ENCODE measurements at regions not wholly inside any gene's neighbourhood (a gene's known extent, or its start where the extent isn't known, plus 50 kb on each side); places are given as distances from the start of the nearest gene placed in this dataset.
A peak's percentile ranks its signal among the peaks of the same experiment; 100 is the strongest.
"Not testable (repeated sequence)": the region's sequence is repeated elsewhere in the genome, so short reads cannot be mapped to it uniquely, and the experiment has no call there.

DNA sequence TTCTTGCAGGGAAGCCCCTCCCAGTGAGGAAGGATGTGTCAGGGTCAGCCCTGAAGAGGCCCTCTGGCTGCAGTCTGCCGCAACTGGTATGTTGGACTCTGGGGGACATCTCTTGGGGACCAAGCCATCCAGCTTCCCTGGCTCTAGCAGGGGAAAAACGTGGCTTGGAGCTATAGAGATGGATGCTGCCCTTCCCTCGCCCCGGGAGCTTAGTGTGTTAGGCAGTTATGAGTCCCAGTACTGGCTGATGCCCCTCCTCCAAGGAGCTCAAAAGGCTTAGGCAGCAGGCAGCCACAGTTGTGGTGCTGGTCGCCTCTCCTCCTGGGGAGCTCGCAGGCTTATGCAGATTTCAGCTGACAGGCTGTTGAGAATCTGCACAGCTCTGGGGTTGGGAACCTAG lies 353.1 kb upstream of the GBE1 start:
- Histone ChIP-seq H3K4me3 (ENCODE audit: control insufficient read depth in 1 of 7, extremely low read depth in 1 of 7, insufficient read depth in 4 of 7, low read depth in 2 of 7, low read length in 6 of 7) (no peak overlapping the region), H3K36me3 (ENCODE audit: control insufficient read depth in 4 of 4, insufficient read depth in 4 of 4, low read length in 3 of 4) (no peaks in the 10 kb centered on the region), H3K9me3 (ENCODE audit: control extremely low read depth in 1 of 5, control insufficient read depth in 4 of 5, insufficient read depth in 2 of 5, low read depth in 1 of 5, low read length in 4 of 5) (peaks cover 0 to 7% (median 5%) of the 10 kb centered on the region in 5 experiments), H3K27ac (ENCODE audit: insufficient read depth in 1 of 2, low read depth in 1 of 2, low read length in 2 of 2, poor library complexity in 1 of 2, severe bottlenecking in 2 of 2) (no peak overlapping the region), H3K4me1 (ENCODE audit: control extremely low read depth in 1 of 4, control insufficient read depth in 4 of 4, insufficient read depth in 4 of 4, low read length in 3 of 4) (no peaks in the 10 kb centered on the region), H3K27me3 (replicated peaks in 2 of 5; ENCODE audit: control insufficient read depth in 4 of 5, insufficient read depth in 5 of 5, low read length in 4 of 5) (no peaks in the 10 kb centered on the region)
- WGBS (ENCODE audit: insufficient coverage): 100% methylated on average over 5 of the region's 6 CpGs
- ChIA-PET POLR2A (no interaction called here), CTCF (no interaction called here)
- no peak for DNase-seq

DNA sequence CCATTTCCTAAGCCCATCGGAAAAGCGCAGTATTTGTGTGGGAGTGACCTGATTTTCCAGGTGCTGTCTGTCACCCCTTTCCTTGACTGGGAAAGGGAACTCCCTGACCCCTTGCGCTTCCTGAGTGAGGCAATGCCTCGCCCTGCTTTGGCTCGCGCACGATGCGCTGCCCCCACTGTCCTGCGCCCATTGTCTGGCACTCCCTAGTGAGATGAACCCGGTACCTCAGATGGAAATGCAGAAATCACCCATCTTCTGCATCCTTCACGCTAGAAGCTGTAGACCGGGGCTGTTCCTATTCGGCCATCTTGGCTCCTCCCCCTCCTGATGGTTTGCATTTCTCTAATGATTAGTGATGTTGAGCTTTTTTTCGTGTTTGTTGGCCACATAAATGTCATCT lies 349.3 kb upstream of the GBE1 start:
- POLR2A ChIA-PET; H3K9me3 ChIP-seq (ENCODE audit: control extremely low read depth in 1 of 5, control insufficient read depth in 4 of 5, insufficient read depth in 2 of 5, low read depth in 1 of 5, low read length in 4 of 5); H3K27me3 ChIP-seq (replicated peaks in 2 of 5; ENCODE audit: control insufficient read depth in 4 of 5, insufficient read depth in 5 of 5, low read length in 4 of 5); H3K36me3 ChIP-seq (ENCODE audit: control insufficient read depth in 4 of 4, insufficient read depth in 4 of 4, low read length in 3 of 4); CTCF ChIA-PET; H3K4me1 ChIP-seq (ENCODE audit: control extremely low read depth in 1 of 4, control insufficient read depth in 4 of 4, insufficient read depth in 4 of 4, low read length in 3 of 4); H3K4me3 ChIP-seq (ENCODE audit: control insufficient read depth in 1 of 7, extremely low read depth in 1 of 7, insufficient read depth in 4 of 7, low read depth in 2 of 7, low read length in 6 of 7); H3K27ac ChIP-seq (ENCODE audit: insufficient read depth in 1 of 2, low read depth in 1 of 2, low read length in 2 of 2, poor library complexity in 1 of 2, severe bottlenecking in 2 of 2); DNase-seq: not testable (repeated sequence)
- 100% methylated on average over 11 of the region's 14 CpGs for WGBS (ENCODE audit: insufficient coverage)

DNA sequence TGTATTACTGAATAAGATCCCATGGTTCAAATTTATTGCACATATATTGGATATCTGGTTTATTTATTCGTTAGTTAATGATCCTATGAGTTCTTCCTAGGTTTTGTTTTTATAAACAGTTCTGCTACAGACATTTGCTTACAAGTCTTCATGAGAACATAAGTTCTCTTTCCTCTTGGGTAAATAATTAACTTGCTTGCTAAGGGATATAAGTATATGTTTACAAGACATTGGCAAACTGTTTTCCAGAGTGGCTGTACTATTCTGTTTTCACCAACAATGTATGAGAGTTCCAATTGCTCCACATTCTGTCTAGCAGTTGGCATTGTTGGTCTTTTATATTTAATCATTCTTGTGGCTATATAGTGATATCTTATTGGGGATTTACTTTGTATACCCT lies 341.8 kb upstream of the GBE1 start:
- no peaks in the 10 kb centered on the region for H3K36me3 ChIP-seq (ENCODE audit: control insufficient read depth in 4 of 4, insufficient read depth in 4 of 4, low read length in 3 of 4)
- POLR2A ChIA-PET: no interaction called here
- H3K27me3 ChIP-seq (replicated peaks in 2 of 5; ENCODE audit: control insufficient read depth in 4 of 5, insufficient read depth in 5 of 5, low read length in 4 of 5): no peaks in the 10 kb centered on the region
- no CpG with 5 or more reads among the region's 1 CpG for WGBS (ENCODE audit: insufficient coverage)
- DNase-seq: no peak
- CTCF ChIA-PET: no interaction called here
- H3K27ac ChIP-seq (ENCODE audit: insufficient read depth in 1 of 2, low read depth in 1 of 2, low read length in 2 of 2, poor library complexity in 1 of 2, severe bottlenecking in 2 of 2): no peak overlapping the region
- no peaks in the 10 kb centered on the region for H3K4me1 ChIP-seq (ENCODE audit: control extremely low read depth in 1 of 4, control insufficient read depth in 4 of 4, insufficient read depth in 4 of 4, low read length in 3 of 4)
- H3K4me3 ChIP-seq (ENCODE audit: control insufficient read depth in 1 of 7, extremely low read depth in 1 of 7, insufficient read depth in 4 of 7, low read depth in 2 of 7, low read length in 6 of 7): no peak overlapping the region
- H3K9me3 ChIP-seq (ENCODE audit: control extremely low read depth in 1 of 5, control insufficient read depth in 4 of 5, insufficient read depth in 2 of 5, low read depth in 1 of 5, low read length in 4 of 5): no peaks in the 10 kb centered on the region

DNA sequence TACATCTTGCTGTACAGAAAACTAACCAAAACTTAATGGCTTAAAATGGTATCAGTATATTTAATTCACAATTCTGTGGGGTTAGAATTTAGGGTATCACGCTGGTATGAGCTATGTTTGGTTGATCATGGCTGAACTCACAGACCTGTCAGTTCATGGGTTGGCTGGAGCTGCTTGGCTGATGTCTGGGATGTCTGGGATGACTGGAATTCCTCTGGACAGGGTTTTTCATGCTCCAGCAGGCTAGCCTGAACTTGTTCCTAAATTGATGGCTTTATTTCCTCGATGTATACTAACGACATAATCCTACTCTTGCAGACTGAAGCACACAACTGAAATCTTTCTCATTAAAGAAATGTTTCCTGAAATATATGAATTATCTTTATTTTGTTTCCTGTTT lies 338.9 kb upstream of the GBE1 start:
- Histone ChIP-seq H3K36me3 (ENCODE audit: control insufficient read depth in 4 of 4, insufficient read depth in 4 of 4, low read length in 3 of 4) (no peaks in the 10 kb centered on the region), H3K4me1 (ENCODE audit: control extremely low read depth in 1 of 4, control insufficient read depth in 4 of 4, insufficient read depth in 4 of 4, low read length in 3 of 4) (no peaks in the 10 kb centered on the region), H3K4me3 (ENCODE audit: control insufficient read depth in 1 of 7, extremely low read depth in 1 of 7, insufficient read depth in 4 of 7, low read depth in 2 of 7, low read length in 6 of 7) (no peak overlapping the region), H3K27me3 (replicated peaks in 2 of 5; ENCODE audit: control insufficient read depth in 4 of 5, insufficient read depth in 5 of 5, low read length in 4 of 5) (no peaks in the 10 kb centered on the region), H3K9me3 (ENCODE audit: control extremely low read depth in 1 of 5, control insufficient read depth in 4 of 5, insufficient read depth in 2 of 5, low read depth in 1 of 5, low read length in 4 of 5) (no peaks in the 10 kb centered on the region), H3K27ac (ENCODE audit: insufficient read depth in 1 of 2, low read depth in 1 of 2, low read length in 2 of 2, poor library complexity in 1 of 2, severe bottlenecking in 2 of 2) (no peak overlapping the region)
- ChIA-PET CTCF (no interaction called here), POLR2A (no interaction called here)
- no CpG with 5 or more reads among the region's 3 CpGs for WGBS (ENCODE audit: insufficient coverage)
- DNase-seq: no peak

DNA sequence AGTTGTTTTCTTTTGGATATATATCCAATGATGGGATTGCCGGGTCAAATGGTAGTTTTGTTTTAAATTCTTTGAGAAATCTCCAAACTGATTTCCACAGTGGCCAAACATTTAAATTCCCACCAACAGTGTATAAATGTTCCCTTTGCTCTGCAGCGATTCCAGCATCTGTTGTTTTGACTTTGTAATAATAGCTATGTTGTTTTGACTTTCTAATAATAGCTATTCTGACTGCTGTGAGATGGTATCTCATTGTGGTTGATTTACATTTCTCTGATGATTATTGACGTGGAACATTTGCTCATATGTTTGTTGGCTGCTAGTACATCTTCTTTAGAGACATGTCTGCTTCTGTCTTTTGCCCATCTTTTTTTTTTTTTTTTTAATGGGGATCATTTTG lies 332.2 kb upstream of the GBE1 start:
- Histone ChIP-seq H3K27ac (ENCODE audit: insufficient read depth in 1 of 2, low read depth in 1 of 2, low read length in 2 of 2, poor library complexity in 1 of 2, severe bottlenecking in 2 of 2) (no peak overlapping the region), H3K4me3 (ENCODE audit: control insufficient read depth in 1 of 7, extremely low read depth in 1 of 7, insufficient read depth in 4 of 7, low read depth in 2 of 7, low read length in 6 of 7) (no peak overlapping the region), H3K4me1 (ENCODE audit: control extremely low read depth in 1 of 4, control insufficient read depth in 4 of 4, insufficient read depth in 4 of 4, low read length in 3 of 4) (no peaks in the 10 kb centered on the region), H3K36me3 (ENCODE audit: control insufficient read depth in 4 of 4, insufficient read depth in 4 of 4, low read length in 3 of 4) (no peaks in the 10 kb centered on the region), H3K27me3 (replicated peaks in 2 of 5; ENCODE audit: control insufficient read depth in 4 of 5, insufficient read depth in 5 of 5, low read length in 4 of 5) (no peaks in the 10 kb centered on the region), H3K9me3 (ENCODE audit: control extremely low read depth in 1 of 5, control insufficient read depth in 4 of 5, insufficient read depth in 2 of 5, low read depth in 1 of 5, low read length in 4 of 5) (peaks cover 0 to 1% (median 0%) of the 10 kb centered on the region in 5 experiments)
- no peak for DNase-seq
- POLR2A ChIA-PET: no interaction called here
- WGBS (ENCODE audit: insufficient coverage): no CpG with 5 or more reads among the region's 3 CpGs
- CTCF ChIA-PET: interaction anchor here (1.1 kb wide), 1 partner anchor 9 kb away, joined by 3 read pairs; no protein-coding TSS in a partner anchor

DNA sequence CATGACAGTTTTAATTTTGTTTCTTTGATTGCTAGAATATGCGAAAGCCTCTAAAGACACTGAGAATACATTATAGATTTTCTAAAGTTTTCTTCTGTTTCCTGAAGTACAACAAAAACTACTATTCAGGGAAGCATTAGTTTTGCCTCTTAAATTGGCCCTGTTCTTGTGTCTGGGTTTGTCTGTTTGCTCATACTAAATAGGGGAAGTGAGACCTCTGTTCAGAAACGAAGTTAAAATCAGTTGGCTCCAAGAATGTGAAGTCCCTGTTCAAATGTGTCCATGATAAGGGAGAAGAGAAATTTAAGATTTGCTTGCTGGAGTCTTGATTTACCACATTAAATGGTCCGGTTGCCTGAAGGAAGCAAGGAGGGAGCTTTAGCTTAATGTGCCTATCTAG lies 327.3 kb upstream of the GBE1 start:
- no peaks in the 10 kb centered on the region for H3K4me1 ChIP-seq (ENCODE audit: control extremely low read depth in 1 of 4, control insufficient read depth in 4 of 4, insufficient read depth in 4 of 4, low read length in 3 of 4)
- H3K9me3 ChIP-seq (ENCODE audit: control extremely low read depth in 1 of 5, control insufficient read depth in 4 of 5, insufficient read depth in 2 of 5, low read depth in 1 of 5, low read length in 4 of 5): peaks cover 0 to 1% (median 0%) of the 10 kb centered on the region in 5 experiments
- 25% methylated on average over 2 of the region's 3 CpGs for WGBS (ENCODE audit: insufficient coverage)
- CTCF ChIA-PET: no interaction called here
- H3K4me3 ChIP-seq (ENCODE audit: control insufficient read depth in 1 of 7, extremely low read depth in 1 of 7, insufficient read depth in 4 of 7, low read depth in 2 of 7, low read length in 6 of 7): no peak overlapping the region
- DNase-seq: peak in 2 of 3 donors; percentile 42
- no peaks in the 10 kb centered on the region for H3K36me3 ChIP-seq (ENCODE audit: control insufficient read depth in 4 of 4, insufficient read depth in 4 of 4, low read length in 3 of 4)
- H3K27ac ChIP-seq (ENCODE audit: insufficient read depth in 1 of 2, low read depth in 1 of 2, low read length in 2 of 2, poor library complexity in 1 of 2, severe bottlenecking in 2 of 2): no peak overlapping the region
- POLR2A ChIA-PET: no interaction called here
- no peaks in the 10 kb centered on the region for H3K27me3 ChIP-seq (replicated peaks in 2 of 5; ENCODE audit: control insufficient read depth in 4 of 5, insufficient read depth in 5 of 5, low read length in 4 of 5)

DNA sequence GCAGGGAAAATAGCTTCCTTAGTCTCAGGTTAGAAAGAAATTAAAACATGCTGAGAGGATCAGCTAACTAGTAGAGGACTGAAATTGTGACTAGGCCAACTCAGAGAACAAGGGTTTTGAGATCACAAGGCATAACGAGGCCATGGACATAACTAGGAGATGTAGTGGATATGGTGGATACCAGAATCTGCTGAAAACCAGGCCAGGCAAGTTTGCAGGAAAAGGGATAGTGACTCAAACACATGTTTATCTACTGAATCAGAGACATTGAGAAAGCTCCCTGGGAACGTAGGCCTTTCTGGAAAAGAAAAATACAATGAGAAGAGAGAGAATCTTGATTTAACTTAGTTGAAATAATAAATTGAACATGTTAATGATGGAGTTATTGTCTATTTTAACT lies 326.5 kb upstream of the GBE1 start:
- WGBS (ENCODE audit: insufficient coverage): 100% methylated on average over 2 of the region's 2 CpGs
- H3K4me3 ChIP-seq (ENCODE audit: control insufficient read depth in 1 of 7, extremely low read depth in 1 of 7, insufficient read depth in 4 of 7, low read depth in 2 of 7, low read length in 6 of 7): no peak overlapping the region
- no peaks in the 10 kb centered on the region for H3K36me3 ChIP-seq (ENCODE audit: control insufficient read depth in 4 of 4, insufficient read depth in 4 of 4, low read length in 3 of 4)
- no peaks in the 10 kb centered on the region for H3K9me3 ChIP-seq (ENCODE audit: control extremely low read depth in 1 of 5, control insufficient read depth in 4 of 5, insufficient read depth in 2 of 5, low read depth in 1 of 5, low read length in 4 of 5)
- H3K4me1 ChIP-seq (ENCODE audit: control extremely low read depth in 1 of 4, control insufficient read depth in 4 of 4, insufficient read depth in 4 of 4, low read length in 3 of 4): no peaks in the 10 kb centered on the region
- POLR2A ChIA-PET: no interaction called here
- no peaks in the 10 kb centered on the region for H3K27me3 ChIP-seq (replicated peaks in 2 of 5; ENCODE audit: control insufficient read depth in 4 of 5, insufficient read depth in 5 of 5, low read length in 4 of 5)
- CTCF ChIA-PET: no interaction called here
- no peak for DNase-seq
- H3K27ac ChIP-seq (ENCODE audit: insufficient read depth in 1 of 2, low read depth in 1 of 2, low read length in 2 of 2, poor library complexity in 1 of 2, severe bottlenecking in 2 of 2): no peak overlapping the region

Data from common myeloid progenitor, CD34-positive (primary cell).